NCI-H2171 treated with DMSO at 0.1 percent for 48 hours (cell line): ENCODE measurements at regions not wholly inside any gene's neighbourhood (a gene's known extent, or its start where the extent isn't known, plus 50 kb on each side); places are given as distances from the start of the nearest gene placed in this dataset.

ENCODE experiments used
- DNase-seq: peaks from one replicate; lab custom pipeline; 2025; lab: John Stamatoyannopoulos, UW

DNA sequence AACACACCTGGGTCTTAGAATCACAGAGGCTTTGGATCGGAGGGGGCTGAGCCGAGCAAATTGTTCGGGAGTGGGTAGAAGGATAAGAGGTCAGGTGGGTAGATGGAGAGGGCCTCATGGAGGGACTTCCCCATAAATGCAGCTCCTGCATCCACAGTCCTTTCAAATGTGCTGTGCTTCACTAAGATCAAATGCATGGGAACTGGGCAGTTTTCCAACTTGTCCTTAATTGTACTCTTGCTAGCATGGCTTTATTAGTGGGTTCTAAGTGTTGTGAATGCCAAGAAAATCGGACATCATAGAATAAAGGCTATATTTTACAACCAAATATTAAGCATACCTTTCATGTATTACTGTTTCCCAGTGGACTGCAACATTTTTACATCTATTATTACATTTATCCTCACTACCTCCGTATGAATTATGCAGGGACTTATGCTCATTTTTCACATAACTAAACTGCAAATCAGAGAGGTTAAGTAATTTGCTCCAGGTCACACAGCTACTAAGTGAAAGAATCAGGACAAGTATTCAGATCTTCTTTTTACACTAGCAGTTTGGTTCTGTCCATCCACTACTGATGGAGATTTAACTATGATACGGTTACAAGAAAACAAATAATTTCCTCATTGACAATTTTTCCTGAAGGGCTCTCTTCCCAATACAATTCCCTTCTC, 174.5 kb upstream of the RUNX1 start:
- no peak for DNase-seq

DNA sequence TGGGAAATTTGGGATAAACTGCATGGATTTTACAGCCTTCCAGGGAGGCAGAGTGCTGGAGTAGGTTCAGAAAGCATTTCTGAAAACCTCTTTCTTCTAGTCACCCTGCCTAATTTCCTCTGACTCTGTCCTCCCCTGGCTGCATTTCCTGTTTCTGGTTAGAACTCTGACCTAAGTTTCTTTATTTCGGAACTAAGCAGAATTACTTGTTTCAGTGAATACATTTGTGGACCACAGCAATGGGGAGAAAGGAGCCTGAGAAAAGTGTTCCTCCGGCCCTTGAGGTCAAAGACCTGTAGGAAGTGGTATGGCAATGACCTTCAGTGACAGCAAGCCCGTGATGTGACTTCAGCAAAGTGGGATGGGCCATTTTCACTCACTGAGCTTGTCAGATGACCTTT, 173.4 kb upstream of the RUNX1 start:
- DNase-seq: no peak

DNA sequence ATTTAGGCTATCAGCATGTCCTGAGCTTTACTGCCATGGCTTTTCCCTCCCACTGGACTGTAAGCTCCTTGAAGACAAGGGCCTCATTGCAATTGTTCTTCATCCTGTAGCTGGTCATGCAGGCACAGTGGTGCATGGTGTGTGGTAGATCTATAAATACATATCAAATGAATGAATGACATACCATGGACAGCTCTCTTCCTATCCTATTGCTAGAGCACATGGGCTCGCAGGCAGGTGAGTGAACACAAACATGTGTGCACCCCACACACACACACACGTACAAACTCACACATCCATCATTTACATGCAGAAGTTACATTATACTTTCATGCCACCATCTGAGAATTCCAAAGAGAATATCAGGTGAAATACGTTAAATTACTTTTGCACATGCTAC, 172.9 kb upstream of the RUNX1 start:
- DNase-seq: no peak

DNA sequence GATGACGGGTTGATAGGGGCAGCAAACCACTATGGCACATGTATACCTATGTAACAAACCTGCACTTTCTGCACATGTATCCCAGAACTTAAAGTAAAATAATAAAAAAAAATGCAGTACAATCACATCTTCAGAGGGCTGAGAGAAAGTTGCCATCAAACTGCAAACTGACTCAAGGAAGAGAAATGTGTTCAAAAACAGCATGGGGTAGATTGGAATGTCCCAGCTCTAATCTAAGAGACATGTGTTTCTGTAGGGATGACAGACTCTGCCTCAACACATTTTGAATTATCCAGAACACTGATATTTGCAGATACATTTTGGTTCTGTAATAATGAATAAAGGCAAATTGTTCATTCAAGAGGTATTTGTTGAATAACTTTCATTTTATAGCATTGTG, 171.2 kb upstream of the RUNX1 start:
- no peak for DNase-seq

DNA sequence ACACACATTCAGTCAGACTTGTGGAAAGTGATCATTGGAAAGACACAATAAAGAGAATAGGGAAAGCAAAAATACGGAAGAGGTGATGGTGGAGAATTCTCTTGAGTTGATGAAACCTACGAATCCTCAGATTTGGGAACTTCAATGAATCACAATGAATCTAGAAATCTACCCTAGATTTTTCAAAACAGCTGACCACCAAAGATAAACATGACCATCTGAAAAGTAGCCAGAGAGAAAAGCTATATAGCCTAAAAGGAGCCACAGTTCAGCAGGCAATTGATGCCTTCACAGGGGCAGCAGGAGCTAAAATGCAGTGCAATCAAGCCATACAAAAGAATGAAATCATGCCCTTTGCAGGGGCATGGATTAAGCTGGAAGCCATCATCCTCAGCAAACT, 170.6 kb upstream of the RUNX1 start:
- no peak for DNase-seq

DNA sequence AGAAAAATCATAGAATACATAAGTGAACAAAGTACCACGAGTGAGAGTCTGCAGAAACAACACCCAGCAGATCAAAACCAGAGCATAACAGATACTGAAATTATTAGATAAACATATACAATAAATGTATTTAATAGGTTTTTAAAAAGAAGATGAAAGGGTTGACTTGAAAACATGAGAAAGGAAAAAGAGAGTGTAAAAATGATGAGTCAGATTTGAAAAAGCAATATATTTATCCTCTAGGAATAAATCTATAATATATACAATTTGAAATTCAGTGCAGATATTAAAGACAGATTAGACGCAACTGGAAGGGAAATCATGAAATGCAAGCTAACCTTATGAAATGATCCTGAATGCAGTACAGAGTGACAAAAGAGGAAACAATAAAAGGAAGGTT, 170.2 kb upstream of the RUNX1 start:
- DNase-seq: no peak

DNA sequence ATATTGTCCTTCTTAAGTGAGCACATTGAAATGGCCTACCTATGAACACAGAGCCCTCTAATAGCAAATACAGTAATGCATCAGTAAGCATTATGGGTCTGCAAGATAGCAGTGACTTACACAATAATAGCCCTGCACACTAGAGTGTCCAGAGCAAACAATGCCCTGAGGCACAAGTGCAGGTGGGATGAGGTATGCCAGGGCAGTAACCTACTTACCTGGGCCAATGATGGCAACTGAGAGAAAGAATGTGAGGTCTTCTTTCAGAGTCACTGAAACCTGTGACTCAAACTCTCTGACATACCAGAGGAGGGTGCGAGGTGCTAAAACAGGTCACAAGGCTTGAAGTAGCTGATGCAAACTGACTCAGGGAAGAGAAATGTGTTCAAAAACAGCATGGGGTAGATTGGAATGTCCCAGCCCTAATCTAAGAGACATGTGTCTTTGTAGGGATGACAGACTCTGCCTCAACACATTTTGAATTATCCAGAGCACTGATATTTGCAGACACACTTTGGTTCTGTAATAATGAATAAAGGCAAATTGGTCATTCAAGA, 168.5 kb upstream of the RUNX1 start:
- DNase-seq: no peak

DNA sequence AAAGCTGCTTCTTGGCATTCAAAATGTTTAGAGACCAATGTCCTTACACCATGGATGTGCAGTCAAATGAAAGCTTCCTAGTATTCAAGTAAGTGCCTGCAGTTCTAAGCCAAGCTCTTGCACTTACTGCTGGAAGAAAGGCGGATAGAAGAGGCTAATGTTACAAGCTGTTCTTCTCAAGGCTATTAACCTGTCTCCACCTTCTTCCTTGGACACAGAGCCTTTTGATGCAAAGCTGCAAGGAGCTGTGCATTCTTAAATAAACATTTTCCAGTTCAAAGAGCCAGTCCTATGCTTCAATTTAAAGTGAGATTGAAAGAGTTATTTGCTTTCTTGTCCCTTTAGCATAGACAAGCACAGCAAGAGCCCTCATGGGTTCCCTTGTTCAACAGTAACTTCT, 167.9 kb upstream of the RUNX1 start:
- DNase-seq: no peak

DNA sequence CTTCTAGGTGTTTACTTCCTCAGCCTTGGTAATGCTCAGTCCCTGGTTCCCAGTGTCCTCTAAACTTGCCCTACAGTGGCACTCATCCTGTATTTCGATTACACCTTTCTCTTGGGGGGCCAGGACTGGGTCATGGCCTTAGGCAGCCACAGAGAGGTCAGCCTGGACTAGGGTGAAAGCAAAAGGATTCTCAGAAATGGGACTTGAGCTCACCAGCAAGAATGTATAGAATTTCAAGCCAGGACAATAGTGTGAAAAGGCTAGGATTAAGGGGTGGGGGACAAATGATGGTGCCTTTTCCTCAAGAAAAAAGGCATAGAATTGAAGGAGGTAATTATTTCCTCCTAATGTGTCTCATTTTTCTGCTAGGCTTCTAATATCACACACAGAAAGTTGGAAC, 166.8 kb upstream of the RUNX1 start:
- DNase-seq: no peak

DNA sequence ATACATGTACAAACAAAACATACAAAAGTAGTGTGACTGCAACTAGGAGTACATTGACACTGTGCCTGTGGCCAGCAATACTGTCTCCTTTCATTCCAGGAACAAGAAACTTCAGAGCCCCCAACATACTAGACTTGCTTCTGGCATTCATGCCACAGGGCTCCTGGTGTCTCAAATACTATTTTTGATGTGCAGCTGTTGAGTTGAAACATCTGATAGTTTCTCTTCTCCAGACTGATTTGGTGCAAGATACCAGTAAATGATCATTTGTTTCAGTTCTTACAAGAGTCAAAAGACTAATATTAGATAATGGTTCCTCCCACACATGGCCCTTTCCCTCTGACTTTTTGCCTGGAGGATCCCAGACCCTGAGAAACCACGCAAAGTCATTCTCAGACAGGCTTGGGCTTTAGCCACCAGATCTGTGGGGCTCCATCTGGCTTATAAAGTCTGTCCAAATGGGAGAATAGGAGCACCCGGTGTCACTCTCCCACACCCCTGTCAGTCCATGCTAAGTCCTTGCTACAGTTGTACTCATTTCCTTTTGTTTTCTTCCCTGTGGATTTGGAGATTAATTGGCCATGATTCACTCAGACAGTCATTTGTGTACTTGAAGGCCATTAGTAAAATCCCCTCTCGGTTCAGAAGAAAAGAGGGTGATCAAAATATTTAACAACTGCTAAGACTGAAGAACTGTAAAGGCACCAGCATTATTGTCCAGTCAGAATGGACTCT, 163.5 kb upstream of the RUNX1 start:
- DNase-seq: no peak

DNA sequence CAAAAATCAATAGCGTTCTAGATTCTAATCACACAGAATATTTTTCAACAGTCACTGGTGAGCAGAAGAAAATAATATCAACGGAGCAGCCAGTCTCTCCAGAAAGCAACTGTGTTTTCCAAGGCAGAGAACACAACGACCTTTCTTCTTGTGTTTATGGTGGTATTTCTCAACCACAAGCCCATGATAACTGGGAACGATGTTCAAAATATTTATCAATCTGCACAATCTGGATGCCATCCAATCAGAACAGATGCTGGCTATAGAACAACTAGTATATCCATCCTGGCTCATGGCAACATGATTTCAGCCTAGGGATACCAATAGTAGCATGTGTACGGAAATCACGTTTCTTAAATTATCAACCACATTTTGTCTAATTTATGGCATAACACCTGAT, 162.7 kb upstream of the RUNX1 start:
- no peak for DNase-seq

DNA sequence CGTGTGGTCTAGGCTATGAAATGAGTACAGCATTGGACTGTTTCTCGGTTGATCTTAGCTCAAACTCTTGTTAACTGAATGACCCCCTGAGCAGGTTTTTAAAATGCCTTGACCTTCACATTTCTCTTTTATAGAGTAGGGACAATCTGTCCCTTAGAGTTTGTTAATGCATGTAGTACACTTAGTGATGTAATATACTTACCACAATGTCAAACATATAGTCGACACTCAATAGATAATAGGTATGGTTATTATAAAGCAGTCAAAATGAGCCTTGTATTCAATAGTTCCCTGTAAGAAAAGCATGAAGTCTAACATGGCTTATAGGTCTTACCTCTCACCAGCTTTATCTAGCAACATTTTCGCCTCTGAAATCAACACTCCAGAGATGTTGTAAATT, 161.0 kb upstream of the RUNX1 start:
- no peak for DNase-seq

DNA sequence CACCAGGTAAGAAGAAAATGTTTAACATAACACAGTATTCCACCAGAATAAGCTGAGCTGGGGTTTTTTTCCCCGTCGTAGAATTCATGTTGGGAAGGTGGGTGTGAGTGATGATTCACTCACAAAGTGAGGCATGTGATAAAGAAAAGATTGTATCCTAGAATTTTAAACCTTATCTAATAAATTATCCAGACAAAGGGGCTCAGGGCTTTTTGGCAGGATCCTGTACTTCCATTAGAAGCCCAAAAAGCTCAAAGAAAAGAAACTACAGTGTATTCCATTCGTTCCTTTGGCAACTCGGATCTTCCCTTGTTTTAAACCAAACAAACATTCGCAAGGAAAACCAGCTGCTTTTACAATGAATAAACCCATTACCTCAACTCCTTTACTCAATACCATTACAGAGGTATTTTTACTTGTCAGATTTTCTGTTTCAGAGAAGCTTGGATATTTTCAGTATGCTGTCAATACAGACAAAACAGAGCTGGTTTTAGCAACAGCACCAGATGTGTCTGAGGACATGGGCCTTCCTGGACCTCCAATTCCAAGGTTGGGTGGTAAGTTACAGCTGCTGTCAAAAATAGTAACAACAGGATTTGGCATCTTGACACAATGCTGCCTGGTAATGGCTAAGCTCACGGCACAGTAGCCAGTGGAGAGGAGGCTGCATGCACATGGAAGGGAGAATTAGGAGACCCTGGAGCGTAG, 159.9 kb upstream of the RUNX1 start:
- no peak for DNase-seq

DNA sequence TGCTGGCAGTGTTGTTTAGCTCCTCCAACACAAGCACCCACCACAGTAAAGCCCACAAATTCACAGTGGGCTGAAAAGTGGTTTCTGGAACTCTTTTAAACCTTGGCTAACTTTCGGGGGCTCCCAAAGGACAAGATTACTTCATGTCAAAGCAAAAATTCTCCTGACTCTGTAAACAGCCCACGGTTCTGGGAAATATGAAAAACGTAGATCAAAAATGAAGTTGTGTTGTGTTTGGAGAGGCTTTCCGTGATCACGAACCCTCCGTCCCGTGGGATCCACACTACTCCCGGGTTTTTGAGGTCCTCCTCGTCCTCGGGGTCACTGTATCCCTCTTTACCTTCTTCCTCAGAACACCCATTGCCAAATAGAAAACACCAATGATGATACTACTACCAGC, 159.0 kb upstream of the RUNX1 start:
- no peak for DNase-seq

DNA sequence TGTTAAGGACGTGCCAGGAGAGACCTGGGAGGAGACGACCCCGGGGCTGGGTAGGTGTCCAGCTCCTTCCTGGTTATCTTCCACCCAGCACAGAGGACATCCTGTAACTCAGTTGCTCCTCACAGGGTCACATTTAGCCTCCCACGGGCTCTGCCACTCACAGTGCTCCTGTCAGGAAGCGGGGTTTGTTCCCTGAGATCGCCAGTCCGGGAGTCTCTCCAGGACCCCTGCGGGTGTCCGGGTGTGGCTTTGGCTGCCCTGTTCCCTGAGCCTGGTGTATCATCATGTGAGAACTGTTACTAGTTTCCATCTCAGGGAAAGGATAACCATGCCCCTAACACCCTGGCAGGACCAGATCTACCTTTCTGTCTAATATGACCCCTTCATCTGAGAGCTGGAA, 158.2 kb upstream of the RUNX1 start:
- no peak for DNase-seq

DNA sequence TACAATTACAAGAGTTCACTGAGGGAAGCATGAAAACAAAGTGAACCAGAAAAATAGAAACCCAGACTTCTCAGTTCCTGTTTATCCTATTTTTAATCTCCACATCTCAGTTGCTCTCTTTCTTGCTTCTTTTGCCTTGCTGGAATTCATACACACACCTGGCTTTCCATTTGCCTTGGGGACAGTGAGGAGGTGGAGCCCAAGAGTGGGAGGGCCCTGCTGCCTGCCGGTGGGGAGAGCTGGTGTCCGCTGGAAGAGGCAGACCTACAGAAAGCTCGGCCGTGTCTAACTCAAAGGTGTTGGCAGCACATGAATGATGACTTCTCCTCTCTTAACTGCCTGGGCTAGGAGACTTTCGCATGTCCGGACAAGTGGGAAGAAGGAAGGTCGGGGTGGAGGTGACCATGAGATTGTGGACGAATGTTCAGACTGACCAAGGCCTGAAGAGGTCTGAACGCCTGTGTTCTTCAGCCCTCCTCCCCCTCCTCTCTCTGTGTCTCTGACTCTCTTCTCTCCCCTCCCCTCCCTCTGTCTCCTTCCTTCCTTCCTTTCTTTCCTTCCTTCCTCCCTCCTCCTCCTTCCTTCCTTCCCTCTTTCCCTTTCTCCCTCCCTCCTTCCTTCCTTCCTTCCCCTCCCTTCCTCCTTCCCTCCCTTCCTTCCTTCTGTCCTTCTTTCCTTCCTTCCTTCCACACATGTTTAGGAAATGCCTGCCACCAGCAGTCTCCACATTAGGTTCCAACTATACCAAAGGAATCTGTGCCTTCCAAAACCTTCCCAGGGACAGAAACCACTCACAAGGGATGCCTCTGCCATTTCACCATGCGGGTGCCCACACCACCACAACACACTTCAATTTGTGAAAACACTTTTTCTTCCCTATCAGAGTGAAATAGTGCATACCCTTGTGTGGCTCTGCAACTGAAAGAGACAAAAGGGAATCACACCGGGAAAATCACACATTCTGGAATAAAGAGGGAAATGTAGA, 157.3 kb upstream of the RUNX1 start:
- no peak for DNase-seq

DNA sequence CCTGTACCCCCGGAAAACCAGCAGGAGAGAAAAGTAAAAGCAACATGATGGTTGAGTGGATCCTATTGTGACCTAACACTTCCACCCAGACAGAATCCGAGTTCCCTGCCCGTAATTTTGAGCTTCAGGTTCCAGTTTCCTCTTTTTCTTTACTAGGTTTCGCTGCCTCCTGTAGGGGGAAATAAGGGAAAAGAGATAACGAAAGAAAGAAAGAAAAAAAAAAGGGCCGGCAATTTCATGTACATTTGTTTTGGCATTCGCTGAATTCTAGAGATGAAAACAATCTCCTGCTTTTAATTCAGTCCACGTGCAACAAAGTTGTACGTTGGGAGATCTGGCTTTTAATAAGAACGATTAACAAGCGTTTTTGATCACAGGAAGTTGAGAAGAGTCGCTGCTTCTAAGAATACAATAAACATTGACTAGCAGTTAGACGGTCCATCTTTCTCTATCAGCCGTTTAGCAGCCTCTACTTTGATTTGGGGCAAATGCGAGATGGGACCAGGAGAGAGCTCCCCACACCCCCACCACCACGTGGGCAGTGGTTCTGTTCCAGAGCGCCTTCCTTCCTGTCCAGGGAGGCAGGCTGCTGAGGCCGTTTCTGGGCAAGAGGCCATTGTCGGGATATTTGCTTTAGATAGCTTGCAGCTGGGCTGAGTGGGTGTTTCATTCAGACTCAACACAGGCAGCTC, 155.9 kb upstream of the RUNX1 start:
- no peak for DNase-seq

DNA sequence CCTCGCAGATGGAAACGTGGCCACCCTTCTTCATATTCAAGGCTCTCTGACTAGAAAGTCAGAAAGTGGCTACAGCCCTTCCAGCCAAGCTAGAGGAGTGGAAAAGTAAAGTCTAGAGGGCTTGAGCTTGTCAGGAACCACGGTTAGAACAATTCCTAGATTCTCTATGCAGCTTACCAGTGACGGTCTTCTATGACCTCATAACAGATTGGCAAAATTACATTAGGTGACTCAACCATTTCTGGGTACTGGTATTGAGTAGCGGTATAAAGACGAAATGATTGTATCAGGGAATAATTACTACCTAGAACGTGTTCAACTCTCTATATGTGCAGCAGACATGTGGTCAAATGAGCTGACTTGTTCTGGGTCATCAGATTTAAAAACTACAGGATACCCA, 155.0 kb upstream of the RUNX1 start:
- no peak for DNase-seq

DNA sequence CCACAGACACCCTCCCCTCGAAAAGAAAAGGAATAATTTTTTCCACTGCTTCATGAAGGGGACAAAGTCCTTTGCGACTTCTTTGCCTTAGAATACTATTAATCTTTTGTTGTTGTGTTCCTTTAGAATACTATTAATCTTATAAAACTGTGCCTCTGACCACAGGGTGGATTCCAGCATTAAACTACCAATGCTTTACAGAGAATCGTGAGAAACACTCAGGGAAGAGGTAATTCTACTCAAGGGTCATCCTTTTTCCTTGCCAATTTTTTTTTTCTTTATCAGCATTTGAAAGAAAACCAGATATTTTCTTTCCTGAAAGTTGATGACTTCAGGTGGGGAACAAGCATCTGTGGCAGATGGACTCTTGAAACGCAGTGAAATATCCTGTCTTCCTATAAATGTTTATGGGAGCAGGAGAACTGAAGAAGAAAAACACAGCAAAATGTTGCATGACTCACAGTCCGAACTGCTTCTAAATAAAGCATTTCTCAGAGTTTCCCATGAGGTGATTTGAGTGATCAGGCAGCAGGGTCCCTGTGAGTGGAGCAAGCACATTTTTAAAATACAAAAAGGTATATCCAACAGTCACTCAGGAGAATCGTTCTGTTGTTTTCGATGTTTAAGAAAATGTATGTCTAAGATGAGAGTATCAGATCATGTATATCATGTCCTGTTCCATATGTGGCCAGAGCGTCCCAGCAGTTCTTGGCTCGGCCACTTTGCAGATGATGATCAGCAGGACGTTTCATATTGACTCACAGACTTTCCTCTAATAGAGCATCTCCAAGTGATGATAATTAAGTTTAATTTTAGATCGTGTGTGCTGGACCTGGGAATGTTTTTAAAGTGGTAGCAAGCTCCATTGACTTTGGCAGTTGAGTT, 154.2 kb upstream of the RUNX1 start:
- no peak for DNase-seq

DNA sequence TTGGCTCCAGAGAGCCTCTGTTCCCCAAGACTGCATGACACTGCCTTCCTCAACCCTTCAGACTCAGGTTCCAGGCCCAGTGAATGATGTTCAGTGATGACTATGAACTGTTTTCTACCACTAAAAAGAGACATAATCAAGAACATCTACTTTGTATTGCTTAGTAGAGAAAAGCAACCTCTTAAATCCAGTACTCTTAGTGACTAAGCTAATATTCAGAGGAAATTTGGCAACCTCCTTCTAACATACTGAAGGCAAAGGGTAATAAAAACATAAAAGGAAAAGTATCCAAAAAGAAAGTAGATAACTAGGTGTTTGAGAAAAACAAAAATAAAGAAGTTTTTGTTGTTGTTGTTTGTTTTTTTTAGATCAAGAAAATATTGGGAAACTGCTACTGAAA, 153.3 kb upstream of the RUNX1 start:
- no peak for DNase-seq
